ENCODE measurements at regions not wholly inside any gene's neighbourhood (a gene's known extent, or its start where the extent isn't known, plus 50 kb on each side); places are given as distances from the start of the nearest gene placed in this dataset.

DNA sequence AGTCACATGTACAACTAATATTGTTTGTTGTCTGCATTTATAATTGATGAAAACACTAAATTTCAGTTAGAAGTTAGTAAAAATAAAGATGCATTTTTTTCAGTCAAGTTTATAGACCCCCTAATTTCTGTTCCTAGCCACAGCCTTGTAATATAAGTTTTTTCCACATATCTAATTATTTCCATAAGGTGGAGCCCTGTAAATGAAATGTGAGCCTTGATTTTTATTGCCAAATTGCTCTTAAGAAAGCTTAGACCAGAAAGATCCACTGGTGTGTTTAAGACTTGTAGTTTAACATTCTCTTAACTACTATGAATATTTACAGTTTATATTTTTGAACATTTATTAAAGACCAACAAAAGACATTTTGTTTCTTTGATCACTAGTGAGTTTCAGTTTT, 322.1 kb upstream of the RGS6 start:
- TF ChIP-seq, protein P1, sequence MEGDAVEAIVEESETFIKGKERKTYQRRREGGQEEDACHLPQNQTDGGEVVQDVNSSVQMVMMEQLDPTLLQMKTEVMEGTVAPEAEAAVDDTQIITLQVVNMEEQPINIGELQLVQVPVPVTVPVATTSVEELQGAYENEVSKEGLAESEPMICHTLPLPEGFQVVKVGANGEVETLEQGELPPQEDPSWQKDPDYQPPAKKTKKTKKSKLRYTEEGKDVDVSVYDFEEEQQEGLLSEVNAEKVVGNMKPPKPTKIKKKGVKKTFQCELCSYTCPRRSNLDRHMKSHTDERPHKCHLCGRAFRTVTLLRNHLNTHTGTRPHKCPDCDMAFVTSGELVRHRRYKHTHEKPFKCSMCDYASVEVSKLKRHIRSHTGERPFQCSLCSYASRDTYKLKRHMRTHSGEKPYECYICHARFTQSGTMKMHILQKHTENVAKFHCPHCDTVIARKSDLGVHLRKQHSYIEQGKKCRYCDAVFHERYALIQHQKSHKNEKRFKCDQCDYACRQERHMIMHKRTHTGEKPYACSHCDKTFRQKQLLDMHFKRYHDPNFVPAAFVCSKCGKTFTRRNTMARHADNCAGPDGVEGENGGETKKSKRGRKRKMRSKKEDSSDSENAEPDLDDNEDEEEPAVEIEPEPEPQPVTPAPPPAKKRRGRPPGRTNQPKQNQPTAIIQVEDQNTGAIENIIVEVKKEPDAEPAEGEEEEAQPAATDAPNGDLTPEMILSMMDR (IDR thresholded peaks at IDR 0.05), result no peak
- no peak for TF ChIP-seq EP300 (IDR thresholded peaks at IDR 0.05)

Data from esophagus muscularis mucosa (tissue), 3 donors.